ENCODE measurements at regions not wholly inside any gene's neighbourhood (a gene's known extent, or its start where the extent isn't known, plus 50 kb on each side); places are given as distances from the start of the nearest gene placed in this dataset.

DNA sequence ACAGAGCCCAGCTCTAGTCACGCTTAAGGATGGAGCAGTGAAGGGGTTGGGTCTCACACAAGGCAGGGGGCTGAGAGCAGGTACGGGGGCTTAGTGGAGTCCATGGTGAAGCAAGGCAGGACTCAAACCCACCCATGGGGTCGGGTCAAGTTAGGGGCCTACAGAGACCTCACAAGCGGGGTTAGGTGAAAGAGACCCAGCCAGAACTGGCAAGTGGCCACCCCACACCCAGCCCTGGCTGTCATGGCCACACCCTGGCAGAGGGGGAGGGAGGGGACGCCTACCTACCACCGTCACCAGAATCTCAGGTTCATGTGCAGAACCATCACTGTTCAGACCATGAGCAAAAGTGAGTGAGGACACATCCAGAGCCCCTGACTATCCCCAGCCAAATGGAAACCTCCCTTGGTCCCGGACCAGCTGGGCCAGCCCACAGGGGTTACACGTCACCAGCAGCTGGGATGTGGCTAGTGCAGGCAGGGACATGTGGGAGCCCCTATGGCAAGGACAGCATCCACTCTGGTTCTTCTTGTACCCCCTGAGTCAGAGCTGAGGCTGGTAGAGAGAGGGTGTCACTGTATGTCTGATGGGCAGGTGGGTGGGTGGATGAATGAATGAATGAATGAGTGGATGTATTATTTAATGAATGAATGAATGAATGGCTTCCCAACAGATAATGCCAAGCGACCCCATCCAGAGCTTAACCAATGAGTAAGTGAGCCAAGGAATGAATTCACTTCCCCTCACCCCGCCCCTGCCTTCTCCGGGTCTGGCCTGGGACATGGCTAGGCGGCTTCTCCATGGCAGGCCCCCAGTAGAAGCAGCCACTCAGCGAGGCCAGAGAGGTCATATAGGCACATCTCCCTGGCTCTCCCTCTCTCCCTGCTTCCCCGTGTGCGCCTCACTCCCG, 681.6 kb downstream of the TBC1D22A start:
- Histone ChIP-seq H3K9me3 (ENCODE audit: insufficient read depth, low read depth, low read length) (peaks cover 9% of the 10 kb centered on the region; the same call in 1 of the 2 replicates), H3K79me2 (ENCODE audit: insufficient read depth, low read length) (no peaks in the 10 kb centered on the region), H3K36me3 (ENCODE audit: insufficient read depth, low read length) (no peaks in the 10 kb centered on the region), H3K9ac (ENCODE audit: low read depth, low read length, poor library complexity, severe bottlenecking) (no peak overlapping the region), H2AFZ (ENCODE audit: low read length) (no peak overlapping the region), H3F3A (ENCODE audit: low read depth) (no peaks in the 10 kb centered on the region), H3K4me3 (ENCODE audit: low read length, poor library complexity, severe bottlenecking) (no peak overlapping the region), H3K4me2 (ENCODE audit: low read depth, low read length, poor library complexity, severe bottlenecking) (no peak overlapping the region), H3K4me1 (ENCODE audit: insufficient read depth, low read length, poor library complexity, severe bottlenecking) (no peaks in the 10 kb centered on the region), H3K9me2 (replicated peaks; ENCODE audit: low read depth, low read length) (no peaks in the 10 kb centered on the region), H4K20me1 (ENCODE audit: insufficient read depth, low read length, poor library complexity, severe bottlenecking) (no peaks in the 10 kb centered on the region), H3K27me3 (ENCODE audit: insufficient read depth, low read length, poor library complexity, severe bottlenecking) (no peaks in the 10 kb centered on the region)
- no peak for TF ChIP-seq EZH2phosphoT487 (IDR thresholded peaks at IDR 0.05; ENCODE audit: borderline replicate concordance)
- TF ChIP-seq CTCF (conservative IDR thresholded peaks at IDR 0.05; ENCODE audit: low read length): no peak

DNA sequence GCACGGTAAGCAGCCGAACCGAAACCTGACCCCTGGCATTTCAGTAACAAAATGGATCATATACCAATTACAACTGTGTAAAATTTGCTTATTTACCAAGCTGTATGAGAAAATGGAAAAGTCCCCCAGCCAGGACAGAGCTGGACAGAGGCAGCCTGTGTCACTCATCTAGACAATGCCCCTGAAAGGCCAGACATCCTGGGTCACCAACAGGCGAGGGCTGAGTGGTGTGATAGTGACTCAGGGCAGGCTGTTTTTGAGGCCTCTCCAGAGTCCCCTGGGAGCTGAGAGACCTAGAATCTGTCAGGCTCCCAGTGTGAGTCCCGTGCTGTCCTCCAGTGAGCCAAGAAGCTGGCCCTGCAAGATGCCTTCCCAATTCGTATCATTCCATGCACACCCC, 680.4 kb downstream of the TBC1D22A start:
- Histone ChIP-seq H3K9me2 (replicated peaks; ENCODE audit: low read depth, low read length) (no peaks in the 10 kb centered on the region), H4K20me1 (ENCODE audit: insufficient read depth, low read length, poor library complexity, severe bottlenecking) (no peaks in the 10 kb centered on the region), H3K4me2 (ENCODE audit: low read depth, low read length, poor library complexity, severe bottlenecking) (no peak overlapping the region), H3K79me2 (ENCODE audit: insufficient read depth, low read length) (no peaks in the 10 kb centered on the region), H3F3A (ENCODE audit: low read depth) (no peaks in the 10 kb centered on the region), H3K9me3 (ENCODE audit: insufficient read depth, low read depth, low read length) (peaks cover 8% of the 10 kb centered on the region; the same call in 1 of the 2 replicates), H3K36me3 (ENCODE audit: insufficient read depth, low read length) (no peaks in the 10 kb centered on the region), H3K4me3 (ENCODE audit: low read length, poor library complexity, severe bottlenecking) (no peak overlapping the region), H3K9ac (ENCODE audit: low read depth, low read length, poor library complexity, severe bottlenecking) (no peak overlapping the region), H3K27me3 (ENCODE audit: insufficient read depth, low read length, poor library complexity, severe bottlenecking) (no peaks in the 10 kb centered on the region), H3K4me1 (ENCODE audit: insufficient read depth, low read length, poor library complexity, severe bottlenecking) (no peaks in the 10 kb centered on the region), H2AFZ (ENCODE audit: low read length) (no peak overlapping the region)
- TF ChIP-seq EZH2phosphoT487 (IDR thresholded peaks at IDR 0.05; ENCODE audit: borderline replicate concordance) (no peak), CTCF (conservative IDR thresholded peaks at IDR 0.05; ENCODE audit: low read length) (no peak)

DNA sequence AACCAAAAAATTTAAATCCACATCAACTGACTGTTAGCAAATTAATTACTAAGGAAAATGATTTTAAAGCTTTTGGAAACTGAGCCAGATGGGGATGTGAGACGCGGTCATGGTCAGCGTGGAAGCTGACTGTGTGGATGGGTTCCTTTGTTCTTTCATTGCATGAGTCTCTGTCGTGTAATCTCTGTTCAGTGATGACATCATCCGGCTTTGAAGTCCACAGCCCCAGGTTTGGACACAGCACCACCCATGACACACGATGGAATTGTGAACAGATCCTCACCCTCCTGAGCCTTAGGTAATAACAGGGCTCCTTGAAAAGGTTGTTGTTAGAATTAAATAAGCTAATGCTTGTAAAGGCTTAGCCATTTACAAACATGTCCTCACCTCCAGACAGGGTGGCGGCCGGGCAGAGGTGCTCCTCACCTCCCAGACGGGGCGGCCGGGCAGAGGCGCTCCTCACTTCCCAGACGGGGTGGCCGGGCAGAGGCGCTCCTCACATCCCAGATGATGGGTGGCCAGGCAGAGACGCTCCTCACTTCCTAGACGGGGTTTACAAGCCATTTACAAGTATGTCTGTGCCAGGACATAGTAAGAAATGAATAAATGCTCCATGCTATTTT, 677.3 kb downstream of the TBC1D22A start:
- Histone ChIP-seq H3K36me3 (ENCODE audit: insufficient read depth, low read length) (no peaks in the 10 kb centered on the region), H3F3A (ENCODE audit: low read depth) (no peaks in the 10 kb centered on the region), H3K27me3 (ENCODE audit: insufficient read depth, low read length, poor library complexity, severe bottlenecking) (no peaks in the 10 kb centered on the region), H3K4me3 (ENCODE audit: low read length, poor library complexity, severe bottlenecking) (no peak overlapping the region), H3K4me2 (ENCODE audit: low read depth, low read length, poor library complexity, severe bottlenecking) (no peak overlapping the region), H3K4me1 (ENCODE audit: insufficient read depth, low read length, poor library complexity, severe bottlenecking) (no peaks in the 10 kb centered on the region), H3K79me2 (ENCODE audit: insufficient read depth, low read length) (no peaks in the 10 kb centered on the region), H3K9me3 (ENCODE audit: insufficient read depth, low read depth, low read length) (peaks cover 6% of the 10 kb centered on the region; the same call in 1 of the 2 replicates), H3K9ac (ENCODE audit: low read depth, low read length, poor library complexity, severe bottlenecking) (no peak overlapping the region), H4K20me1 (ENCODE audit: insufficient read depth, low read length, poor library complexity, severe bottlenecking) (no peaks in the 10 kb centered on the region), H2AFZ (ENCODE audit: low read length) (no peak overlapping the region), H3K9me2 (replicated peaks; ENCODE audit: low read depth, low read length) (no peaks in the 10 kb centered on the region)
- no peak for TF ChIP-seq CTCF (conservative IDR thresholded peaks at IDR 0.05; ENCODE audit: low read length)
- no peak for TF ChIP-seq EZH2phosphoT487 (IDR thresholded peaks at IDR 0.05; ENCODE audit: borderline replicate concordance)
